ENCODE measurements at regions not wholly inside any gene's neighbourhood (a gene's known extent, or its start where the extent isn't known, plus 50 kb on each side); places are given as distances from the start of the nearest gene placed in this dataset.
A peak's percentile ranks its signal among the peaks of the same experiment; 100 is the strongest.
"Not testable (repeated sequence)": the region's sequence is repeated elsewhere in the genome, so short reads cannot be mapped to it uniquely, and the experiment has no call there.

GRCh38 chr1:214122110-214122509 is 134.3 kb downstream of the PROX1 start:
- Mint-ChIP-seq H3K4me3 (no peak overlapping the region), H3K27me3 (peaks cover 3% of the 10 kb centered on the region), H3K9me3 (peaks cover 15% of the 10 kb centered on the region), H3K27ac (no peak overlapping the region), H3K36me3 (peaks cover 5% of the 10 kb centered on the region), H3K4me1 (ENCODE audit: low read depth) (no peaks in the 10 kb centered on the region)
- ChIA-PET CTCF (no interaction called here), POLR2A (no interaction called here)
- DNase-seq = no peak
- intact Hi-C loops (cut with micrococcal nuclease) = loop anchor here (2.0 to 5.0 kb wide), 3 partner anchors 451 to 1000 kb away; no protein-coding TSS in a partner anchor

GRCh38 chr1:214123061-214123784 is 135.4 kb downstream of the PROX1 start:
- H3K4me1 Mint-ChIP-seq (ENCODE audit: low read depth) = no peaks in the 10 kb centered on the region
- H3K9me3 Mint-ChIP-seq = peaks cover 4% of the 10 kb centered on the region
- DNase-seq = peak; percentile 15
- CTCF ChIA-PET = no interaction called here
- H3K27ac Mint-ChIP-seq = no peak overlapping the region
- H3K4me3 Mint-ChIP-seq = no peak overlapping the region
- peaks cover 3% of the 10 kb centered on the region for H3K27me3 Mint-ChIP-seq
- H3K36me3 Mint-ChIP-seq = peaks cover 3% of the 10 kb centered on the region
- intact Hi-C loops (cut with micrococcal nuclease) = loop anchor here (1.0 to 5.0 kb wide), 4 partner anchors 452 to 1001 kb away; no protein-coding TSS in a partner anchor
- POLR2A ChIA-PET = no interaction called here

- intact Hi-C loops (cut with micrococcal nuclease) = loop anchor here (5.0 kb wide), 2 partner anchors 882 to 1002 kb away; no protein-coding TSS in a partner anchor
- no peak overlapping the region for H3K27ac Mint-ChIP-seq
- no peaks in the 10 kb centered on the region for H3K36me3 Mint-ChIP-seq
- H3K9me3 Mint-ChIP-seq = no peaks in the 10 kb centered on the region
- CTCF ChIA-PET = no interaction called here
- DNase-seq = no peak
- H3K27me3 Mint-ChIP-seq = peaks cover 3% of the 10 kb centered on the region
- H3K4me3 Mint-ChIP-seq = no peak overlapping the region
- POLR2A ChIA-PET = no interaction called here
- H3K4me1 Mint-ChIP-seq (ENCODE audit: low read depth) = no peaks in the 10 kb centered on the region
Measured at GRCh38 chr1:214124281-214124805, 136.6 kb downstream of the PROX1 start.

GRCh38 chr1:214124915-214125314 is 137.1 kb downstream of the PROX1 start:
- ChIA-PET POLR2A (no interaction called here), CTCF (no interaction called here)
- intact Hi-C loops (cut with micrococcal nuclease) = loop anchor here (5.0 kb wide), 2 partner anchors 883 to 1003 kb away; no protein-coding TSS in a partner anchor
- peaks cover 3% of the 10 kb centered on the region for H3K27me3 Mint-ChIP-seq
- H3K4me1 Mint-ChIP-seq (ENCODE audit: low read depth) = no peaks in the 10 kb centered on the region
- H3K4me3 Mint-ChIP-seq = no peak overlapping the region
- H3K27ac Mint-ChIP-seq = no peak overlapping the region
- no peaks in the 10 kb centered on the region for H3K36me3 Mint-ChIP-seq
- no peak for DNase-seq
- no peaks in the 10 kb centered on the region for H3K9me3 Mint-ChIP-seq

GRCh38 chr1:214125819-214126218 is 138.0 kb downstream of the PROX1 start:
- Mint-ChIP-seq H3K9me3 (no peaks in the 10 kb centered on the region), H3K4me3 (no peak overlapping the region), H3K36me3 (no peaks in the 10 kb centered on the region), H3K27me3 (peaks cover 3% of the 10 kb centered on the region), H3K27ac (no peak overlapping the region), H3K4me1 (ENCODE audit: low read depth) (no peaks in the 10 kb centered on the region)
- POLR2A ChIA-PET = interaction anchor here (0.5 kb wide), 1 partner anchor 200 kb away, joined by 5 read pairs; no protein-coding TSS in a partner anchor
- CTCF ChIA-PET = interaction anchor here (0.7 kb wide), 1 partner anchor 15 kb away, joined by 3 read pairs; no protein-coding TSS in a partner anchor
- no peak for DNase-seq
- intact Hi-C loops (cut with micrococcal nuclease) = no loop called here

- DNase-seq = no peak
- H3K27me3 Mint-ChIP-seq = peaks cover 2% of the 10 kb centered on the region
- CTCF ChIA-PET = interaction anchor here (0.7 kb wide), 1 partner anchor 14 kb away, joined by 3 read pairs; no protein-coding TSS in a partner anchor
- no peak overlapping the region for H3K4me3 Mint-ChIP-seq
- intact Hi-C loops (cut with micrococcal nuclease) = no loop called here
- no peaks in the 10 kb centered on the region for H3K36me3 Mint-ChIP-seq
- H3K9me3 Mint-ChIP-seq = no peaks in the 10 kb centered on the region
- H3K27ac Mint-ChIP-seq = no peak overlapping the region
- POLR2A ChIA-PET = no interaction called here
- H3K4me1 Mint-ChIP-seq (ENCODE audit: low read depth) = no peaks in the 10 kb centered on the region
Measured at GRCh38 chr1:214126697-214127146, 138.9 kb downstream of the PROX1 start.

GRCh38 chr1:214127705-214128104 is 139.9 kb downstream of the PROX1 start:
- CTCF ChIA-PET = no interaction called here
- Mint-ChIP-seq H3K4me3 (no peak overlapping the region), H3K27ac (no peak overlapping the region), H3K9me3 (no peaks in the 10 kb centered on the region), H3K4me1 (ENCODE audit: low read depth) (no peaks in the 10 kb centered on the region), H3K36me3 (no peaks in the 10 kb centered on the region), H3K27me3 (peaks cover 2% of the 10 kb centered on the region)
- DNase-seq = no peak
- POLR2A ChIA-PET = no interaction called here
- intact Hi-C loops (cut with micrococcal nuclease) = no loop called here

GRCh38 chr1:214135886-214136285 is 145.1 kb upstream of the SMYD2 start:
- Mint-ChIP-seq H3K27me3 (peaks cover 7% of the 10 kb centered on the region), H3K9me3 (no peaks in the 10 kb centered on the region), H3K4me3 (no peak overlapping the region), H3K36me3 (no peaks in the 10 kb centered on the region), H3K27ac (no peak overlapping the region), H3K4me1 (ENCODE audit: low read depth) (no peaks in the 10 kb centered on the region)
- intact Hi-C loops (cut with micrococcal nuclease) = no loop called here
- DNase-seq = no peak
- POLR2A ChIA-PET = no interaction called here
- CTCF ChIA-PET = no interaction called here

GRCh38 chr1:214136324-214136919 is 144.5 kb upstream of the SMYD2 start:
- Mint-ChIP-seq H3K27me3 (peaks cover 7% of the 10 kb centered on the region), H3K4me3 (no peak overlapping the region), H3K27ac (no peak overlapping the region), H3K9me3 (no peaks in the 10 kb centered on the region), H3K4me1 (ENCODE audit: low read depth) (no peaks in the 10 kb centered on the region), H3K36me3 (no peaks in the 10 kb centered on the region)
- ChIA-PET POLR2A (no interaction called here), CTCF (no interaction called here)
- intact Hi-C loops (cut with micrococcal nuclease) = no loop called here
- DNase-seq = no peak

- no peaks in the 10 kb centered on the region for H3K9me3 Mint-ChIP-seq
- no peak for DNase-seq
- H3K27ac Mint-ChIP-seq = no peak overlapping the region
- H3K4me1 Mint-ChIP-seq (ENCODE audit: low read depth) = no peaks in the 10 kb centered on the region
- CTCF ChIA-PET = no interaction called here
- POLR2A ChIA-PET = no interaction called here
- peaks cover 7% of the 10 kb centered on the region for H3K27me3 Mint-ChIP-seq
- H3K4me3 Mint-ChIP-seq = no peak overlapping the region
- no peaks in the 10 kb centered on the region for H3K36me3 Mint-ChIP-seq
- intact Hi-C loops (cut with micrococcal nuclease) = no loop called here
Measured at GRCh38 chr1:214141486-214141885, 139.5 kb upstream of the SMYD2 start.

- ChIA-PET POLR2A (no interaction called here), CTCF (no interaction called here)
- Mint-ChIP-seq H3K27me3 (peaks cover 7% of the 10 kb centered on the region), H3K27ac (no peak overlapping the region), H3K9me3 (no peaks in the 10 kb centered on the region), H3K4me1 (ENCODE audit: low read depth) (no peaks in the 10 kb centered on the region), H3K36me3 (no peaks in the 10 kb centered on the region), H3K4me3 (no peak overlapping the region)
- DNase-seq = no peak
- intact Hi-C loops (cut with micrococcal nuclease) = no loop called here
Measured at GRCh38 chr1:214143006-214143992, 137.7 kb upstream of the SMYD2 start.

- H3K4me1 Mint-ChIP-seq (ENCODE audit: low read depth); H3K27ac Mint-ChIP-seq; intact Hi-C loops (cut with micrococcal nuclease); H3K36me3 Mint-ChIP-seq; DNase-seq; H3K27me3 Mint-ChIP-seq; CTCF ChIA-PET; POLR2A ChIA-PET; H3K9me3 Mint-ChIP-seq; H3K4me3 Mint-ChIP-seq: not testable (repeated sequence)
Measured at GRCh38 chr1:214144521-214144920, 136.4 kb upstream of the SMYD2 start.

Measured in activated CD4-positive, alpha-beta memory T cell treated with anti-CD3 and anti-CD28 coated beads for 36 hours (primary cell).